OCI-LY1 (cell line): ENCODE measurements at regions not wholly inside any gene's neighbourhood (a gene's known extent, or its start where the extent isn't known, plus 50 kb on each side); places are given as distances from the start of the nearest gene placed in this dataset.

Experiments
- EZH2 ChIP-seq: fragments of 200-600 bp; sonication (generic), shearing (Covaris generic); IDR thresholded peaks from 2 replicates; pipeline ENCODE4 v1.8.0; 2017; ENCODE audit warnings: borderline replicate concordance, mixed run types, mild to moderate bottlenecking, antibody characterized with exemption, low read length, moderate library complexity, mixed read lengths
- TF ChIP-seq, protein P1 (sequence below): fragments of 200-600 bp; sonication (generic), shearing (Covaris generic); IDR thresholded peaks from 2 replicates; pipeline ENCODE4 v1.5.1; 2017; ENCODE audit warnings: mild to moderate bottlenecking, antibody characterized with exemption, low read length, moderate library complexity, mixed read lengths

DNA sequence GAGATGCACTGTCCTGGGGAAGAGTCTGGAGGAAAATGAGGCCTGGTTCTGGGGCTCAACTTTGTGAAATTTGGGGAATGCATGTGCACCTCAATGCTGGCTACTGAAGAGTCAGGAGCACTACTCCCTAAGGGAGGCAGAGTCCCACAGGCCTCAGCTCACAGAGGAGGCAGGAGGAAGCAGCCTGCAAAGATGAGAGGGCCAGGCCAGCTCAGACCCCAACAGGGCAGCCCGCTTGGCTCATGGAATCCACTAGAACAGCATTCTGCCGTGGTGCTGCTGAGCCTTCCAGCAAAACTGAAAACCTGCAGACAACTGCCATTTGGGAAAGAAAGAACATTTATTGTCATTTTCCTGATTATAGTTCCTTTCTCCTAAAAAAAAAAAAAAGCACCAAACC, 300.5 kb downstream of the CTTN start:
- TF ChIP-seq, protein P1, sequence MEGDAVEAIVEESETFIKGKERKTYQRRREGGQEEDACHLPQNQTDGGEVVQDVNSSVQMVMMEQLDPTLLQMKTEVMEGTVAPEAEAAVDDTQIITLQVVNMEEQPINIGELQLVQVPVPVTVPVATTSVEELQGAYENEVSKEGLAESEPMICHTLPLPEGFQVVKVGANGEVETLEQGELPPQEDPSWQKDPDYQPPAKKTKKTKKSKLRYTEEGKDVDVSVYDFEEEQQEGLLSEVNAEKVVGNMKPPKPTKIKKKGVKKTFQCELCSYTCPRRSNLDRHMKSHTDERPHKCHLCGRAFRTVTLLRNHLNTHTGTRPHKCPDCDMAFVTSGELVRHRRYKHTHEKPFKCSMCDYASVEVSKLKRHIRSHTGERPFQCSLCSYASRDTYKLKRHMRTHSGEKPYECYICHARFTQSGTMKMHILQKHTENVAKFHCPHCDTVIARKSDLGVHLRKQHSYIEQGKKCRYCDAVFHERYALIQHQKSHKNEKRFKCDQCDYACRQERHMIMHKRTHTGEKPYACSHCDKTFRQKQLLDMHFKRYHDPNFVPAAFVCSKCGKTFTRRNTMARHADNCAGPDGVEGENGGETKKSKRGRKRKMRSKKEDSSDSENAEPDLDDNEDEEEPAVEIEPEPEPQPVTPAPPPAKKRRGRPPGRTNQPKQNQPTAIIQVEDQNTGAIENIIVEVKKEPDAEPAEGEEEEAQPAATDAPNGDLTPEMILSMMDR: no peak
- no peak for TF ChIP-seq EZH2
